ENCODE measurements at regions not wholly inside any gene's neighbourhood (a gene's known extent, or its start where the extent isn't known, plus 50 kb on each side); places are given as distances from the start of the nearest gene placed in this dataset.
A peak's percentile ranks its signal among the peaks of the same experiment; 100 is the strongest.

DNA sequence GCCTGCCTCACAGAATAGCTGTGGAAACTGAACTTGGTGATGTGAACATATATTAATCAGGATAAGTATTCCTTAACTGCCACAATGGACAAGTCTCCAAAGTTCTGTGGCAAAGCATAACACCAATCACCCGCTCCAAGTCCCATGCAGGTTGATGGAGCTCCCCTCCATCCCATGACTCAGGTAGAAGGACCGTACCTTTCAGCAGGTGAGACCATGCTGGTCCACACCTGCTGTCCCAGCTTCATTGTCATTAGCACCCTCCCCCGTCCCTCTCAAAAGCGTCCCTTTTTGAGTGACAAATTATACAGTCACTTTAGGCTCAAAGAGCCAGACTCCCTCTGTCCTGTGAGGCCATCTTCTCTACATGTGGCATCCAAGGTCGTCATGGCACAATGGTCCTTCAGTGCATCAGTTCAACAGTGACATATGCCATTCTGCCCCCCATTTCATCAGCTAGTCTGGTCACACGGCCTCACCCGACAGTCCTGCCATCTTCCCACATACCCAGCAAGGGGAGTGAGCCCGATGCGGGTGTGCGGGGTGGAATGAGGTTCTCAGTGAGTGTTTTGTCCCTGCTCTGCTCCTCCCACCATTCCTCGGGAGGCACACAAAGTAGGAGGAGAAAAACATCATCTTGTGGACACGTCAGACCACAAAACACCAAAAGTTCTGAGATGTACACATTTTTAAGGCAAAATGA lies 136.7 kb upstream of the MYCN start:
- Histone ChIP-seq H2AFZ (ENCODE audit: low read length) (no peak overlapping the region), H3K23me2 (ENCODE audit: low read depth, low read length) (no peaks in the 10 kb centered on the region), H3K79me1 (ENCODE audit: low read depth, low read length) (no peaks in the 10 kb centered on the region), H3K4me3 (ENCODE audit: extremely low read depth in 1 of 4, insufficient read depth in 2 of 4, low read depth in 3 of 4, low read length in 4 of 4) (no peak overlapping the region), H3K36me3 (ENCODE audit: control insufficient read depth in 2 of 4, insufficient read depth in 4 of 4, low read length in 3 of 4) (no peaks in the 10 kb centered on the region), H3K27me3 (replicated peaks in 1 of 4; ENCODE audit: control insufficient read depth in 3 of 4, extremely low read depth in 1 of 4, insufficient read depth in 3 of 4, low read length in 3 of 4) (no peaks in the 10 kb centered on the region), H2BK15ac (ENCODE audit: low read length) (peak overlapping the region; percentile 38; the same call in 1 of the 2 replicates), H2BK20ac (ENCODE audit: low read length) (no peak overlapping the region), H3K23ac (ENCODE audit: insufficient read length) (no peak overlapping the region), H2BK5ac (ENCODE audit: low read depth, low read length) (no peak overlapping the region), H2BK12ac (ENCODE audit: low read depth, low read length) (no peak overlapping the region), H3K27ac (ENCODE audit: low read depth, low read length) (no peak overlapping the region), H2AK5ac (ENCODE audit: low read depth, low read length) (no peak overlapping the region), H4K20me1 (replicated peaks in 1 of 2; ENCODE audit: control insufficient read depth in 1 of 2, insufficient read depth in 2 of 2, low read length in 2 of 2) (no peaks in the 10 kb centered on the region), H3K14ac (ENCODE audit: insufficient read length) (no peak overlapping the region), H3K56ac (replicated peaks; ENCODE audit: insufficient read length, low read depth, low read length) (no peak overlapping the region), H3K4me2 (ENCODE audit: insufficient read depth in 1 of 2, low read depth in 2 of 2, low read length in 2 of 2) (no peak overlapping the region), H3K9ac (replicated peaks in 1 of 4; ENCODE audit: extremely low read depth in 1 of 4, low read depth in 3 of 4, low read length in 3 of 4) (no peak overlapping the region), H3K4me1 (replicated peaks in 1 of 4; ENCODE audit: control insufficient read depth in 3 of 4, insufficient read depth in 4 of 4, low read length in 3 of 4) (peaks cover 0 to 5% (median 3%) of the 10 kb centered on the region in 4 experiments; a peak in 3 of 7 replicates), H3K4ac (replicated peaks; ENCODE audit: insufficient read length, low read depth, low read length) (no peak overlapping the region), H3K18ac (ENCODE audit: extremely low read depth, low read length) (no peak overlapping the region), H3K9me3 (ENCODE audit: insufficient read depth in 2 of 2, low read depth in 1 of 2, low read length in 1 of 2) (no peaks in the 10 kb centered on the region), H4K91ac (replicated peaks; ENCODE audit: insufficient read length, low read length) (no peak overlapping the region), H4K8ac (ENCODE audit: extremely low read depth, insufficient read depth, low read length) (no peak overlapping the region), H3K79me2 (ENCODE audit: control insufficient read depth in 1 of 2, insufficient read depth in 2 of 2, low read length in 2 of 2) (no peaks in the 10 kb centered on the region), H2BK120ac (replicated peaks; ENCODE audit: low read depth, low read length) (no peak overlapping the region), H4K5ac (ENCODE audit: insufficient read length, low read depth, low read length) (no peak overlapping the region)
- POLR2A ChIA-PET (ENCODE audit: partially characterized antibody), result no interaction called here
- FAIRE-seq, result no peak
- 90% methylated on average over 12 of the region's 12 CpGs; no CpG with 5 or more reads in 1 of the 2 experiments for WGBS, 2 experiments (ENCODE audit: extremely low coverage in 1 of 2, insufficient coverage in 1 of 2, insufficient read length in 1 of 2, insufficient replicate concordance in 2 of 2, low coverage in 1 of 2, low lambda C conversion rate in 2 of 2, missing lambda C conversion rate in 1 of 2)
- DNase-seq (ENCODE audit: low read depth in 1 of 2, low spot score in 2 of 2), result no peak
- CTCF ChIA-PET (ENCODE audit: partially characterized antibody), result interaction anchor here (0.6 to 1.8 kb wide), 4 partner anchors 11 to 705 kb away, joined by 3 read pairs; no protein-coding TSS in a partner anchor
- TF ChIP-seq, protein P1, sequence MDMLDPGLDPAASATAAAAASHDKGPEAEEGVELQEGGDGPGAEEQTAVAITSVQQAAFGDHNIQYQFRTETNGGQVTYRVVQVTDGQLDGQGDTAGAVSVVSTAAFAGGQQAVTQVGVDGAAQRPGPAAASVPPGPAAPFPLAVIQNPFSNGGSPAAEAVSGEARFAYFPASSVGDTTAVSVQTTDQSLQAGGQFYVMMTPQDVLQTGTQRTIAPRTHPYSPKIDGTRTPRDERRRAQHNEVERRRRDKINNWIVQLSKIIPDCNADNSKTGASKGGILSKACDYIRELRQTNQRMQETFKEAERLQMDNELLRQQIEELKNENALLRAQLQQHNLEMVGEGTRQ (IDR thresholded peaks at IDR 0.05; ENCODE audit: low read length), result no peak
- TF ChIP-seq CHD1 (IDR thresholded peaks at IDR 0.05; ENCODE audit: low read depth, low read length), result no peak
- TF ChIP-seq POU5F1 (IDR thresholded peaks at IDR 0.05; ENCODE audit: low read depth, low read length), result no peak
- TF ChIP-seq TAF7 (optimal IDR thresholded peaks at IDR 0.05; ENCODE audit: borderline replicate concordance, low read depth, low read length), result no peak
- TF ChIP-seq RXRA (IDR thresholded peaks at IDR 0.05; ENCODE audit: insufficient read depth, low read depth, low read length), result no peak
- TF ChIP-seq SAP30 (IDR thresholded peaks at IDR 0.05; ENCODE audit: insufficient read depth, insufficient replicate concordance, low read length), result no peak
- no peak for TF ChIP-seq JUN (IDR thresholded peaks at IDR 0.05; ENCODE audit: low read depth, low read length)
- TF ChIP-seq, protein P2, sequence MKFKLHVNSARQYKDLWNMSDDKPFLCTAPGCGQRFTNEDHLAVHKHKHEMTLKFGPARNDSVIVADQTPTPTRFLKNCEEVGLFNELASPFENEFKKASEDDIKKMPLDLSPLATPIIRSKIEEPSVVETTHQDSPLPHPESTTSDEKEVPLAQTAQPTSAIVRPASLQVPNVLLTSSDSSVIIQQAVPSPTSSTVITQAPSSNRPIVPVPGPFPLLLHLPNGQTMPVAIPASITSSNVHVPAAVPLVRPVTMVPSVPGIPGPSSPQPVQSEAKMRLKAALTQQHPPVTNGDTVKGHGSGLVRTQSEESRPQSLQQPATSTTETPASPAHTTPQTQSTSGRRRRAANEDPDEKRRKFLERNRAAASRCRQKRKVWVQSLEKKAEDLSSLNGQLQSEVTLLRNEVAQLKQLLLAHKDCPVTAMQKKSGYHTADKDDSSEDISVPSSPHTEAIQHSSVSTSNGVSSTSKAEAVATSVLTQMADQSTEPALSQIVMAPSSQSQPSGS (IDR thresholded peaks at IDR 0.05; ENCODE audit: low read length), result no peak
- TF ChIP-seq YY1 (IDR thresholded peaks at IDR 0.05; ENCODE audit: low read depth, low read length), result no peak
- TF ChIP-seq KDM4A (IDR thresholded peaks at IDR 0.05; ENCODE audit: low read depth, low read length, severe bottlenecking), result no peak
